Endothelial cell (in vitro differentiated cells): ENCODE measurements at regions not wholly inside any gene's neighbourhood (a gene's known extent, or its start where the extent isn't known, plus 50 kb on each side); places are given as distances from the start of the nearest gene placed in this dataset.

ENCODE experiments used
- DNase-seq: peaks from one replicate; pipeline ENCODE4 v3.0.0; 2021; ENCODE audit warnings: low spot score
- H3K27ac Mint-ChIP-seq: one replicate; pipeline ENCODE4 v1.8.0; 2021; ENCODE audit warnings: mixed read lengths, inconsistent platforms; ENCODE audit not compliant: unreplicated experiment
- H3K27me3 Mint-ChIP-seq: one replicate; pipeline ENCODE4 v1.8.0; 2021; ENCODE audit warnings: mild to moderate bottlenecking, moderate library complexity, mixed read lengths, inconsistent platforms; ENCODE audit not compliant: unreplicated experiment
- H3K36me3 Mint-ChIP-seq: one replicate; pipeline ENCODE4 v1.8.0; 2021; ENCODE audit warnings: mild to moderate bottlenecking, low read depth, mixed read lengths, inconsistent platforms; ENCODE audit not compliant: unreplicated experiment
- H3K4me1 Mint-ChIP-seq: one replicate; pipeline ENCODE4 v1.8.0; 2021; ENCODE audit warnings: mild to moderate bottlenecking, mixed read lengths, inconsistent platforms; ENCODE audit not compliant: unreplicated experiment
- H3K4me3 Mint-ChIP-seq: one replicate; pipeline ENCODE4 v1.8.0; 2021; ENCODE audit warnings: mild to moderate bottlenecking, mixed read lengths, inconsistent platforms; ENCODE audit not compliant: unreplicated experiment
- H3K9me3 Mint-ChIP-seq: one replicate; pipeline ENCODE4 v1.8.0; 2021; ENCODE audit warnings: mixed read lengths, inconsistent platforms; ENCODE audit not compliant: unreplicated experiment
- CTCF ChIP-seq: fragments of 200-600 bp; sonication (generic); IDR thresholded peaks from one replicate; pipeline ENCODE4 v1.5.0; 2021; ENCODE audit warnings: antibody characterized with exemption; ENCODE audit not compliant: unreplicated experiment

GRCh38 chr10:118496525-118496924 lies 98.9 kb downstream of the PRLHR start:
- Mint-ChIP-seq H3K27me3 (no peaks in the 10 kb centered on the region), H3K9me3 (no peaks in the 10 kb centered on the region), H3K4me1 (peaks cover 6% of the 10 kb centered on the region), H3K27ac (no peak overlapping the region), H3K4me3 (no peak overlapping the region), H3K36me3 (no peaks in the 10 kb centered on the region)
- DNase-seq = no peak
- TF ChIP-seq CTCF = no peak

- H3K4me3 Mint-ChIP-seq = no peak overlapping the region
- no peak overlapping the region for H3K27ac Mint-ChIP-seq
- no peak for DNase-seq
- TF ChIP-seq CTCF = no peak
- no peaks in the 10 kb centered on the region for H3K27me3 Mint-ChIP-seq
- H3K9me3 Mint-ChIP-seq = no peaks in the 10 kb centered on the region
- H3K4me1 Mint-ChIP-seq = peaks cover 6% of the 10 kb centered on the region
- H3K36me3 Mint-ChIP-seq = peaks cover 3% of the 10 kb centered on the region
These were observed 99.9 kb downstream of the PRLHR start for GRCh38 chr10:118495499-118495898.

GRCh38 chr10:118491055-118491454 lies 104.4 kb downstream of the PRLHR start:
- Mint-ChIP-seq H3K4me3 (no peak overlapping the region), H3K27me3 (peaks cover 2% of the 10 kb centered on the region), H3K4me1 (peaks cover 6% of the 10 kb centered on the region), H3K27ac (no peak overlapping the region), H3K36me3 (peaks cover 3% of the 10 kb centered on the region), H3K9me3 (no peaks in the 10 kb centered on the region)
- no peak for DNase-seq
- TF ChIP-seq CTCF = no peak

GRCh38 chr10:118488710-118489497 lies 106.5 kb downstream of the PRLHR start:
- DNase-seq = no peak
- Mint-ChIP-seq H3K4me1 (no peaks in the 10 kb centered on the region), H3K9me3 (no peaks in the 10 kb centered on the region), H3K36me3 (peaks cover 3% of the 10 kb centered on the region), H3K4me3 (no peak overlapping the region), H3K27me3 (peaks cover 3% of the 10 kb centered on the region), H3K27ac (no peak overlapping the region)
- no peak for TF ChIP-seq CTCF

- Mint-ChIP-seq H3K4me1 (no peaks in the 10 kb centered on the region), H3K9me3 (no peaks in the 10 kb centered on the region), H3K36me3 (no peaks in the 10 kb centered on the region), H3K27ac (no peak overlapping the region), H3K27me3 (peaks cover 3% of the 10 kb centered on the region), H3K4me3 (no peak overlapping the region)
- TF ChIP-seq CTCF = no peak
- DNase-seq = no peak
These were observed 109.8 kb downstream of the PRLHR start for GRCh38 chr10:118485641-118486040.
